ENCODE measurements at regions not wholly inside any gene's neighbourhood (a gene's known extent, or its start where the extent isn't known, plus 50 kb on each side); places are given as distances from the start of the nearest gene placed in this dataset.

GRCh38 chr9:120080849-120081248 lies 499.1 kb downstream of the CDK5RAP2 start:
- TF ChIP-seq CTCF (IDR thresholded peaks at IDR 0.05) (no peak), POLR2A (IDR thresholded peaks at IDR 0.05) (no peak)
